GM13977 (cell line): ENCODE measurements at regions not wholly inside any gene's neighbourhood (a gene's known extent, or its start where the extent isn't known, plus 50 kb on each side); places are given as distances from the start of the nearest gene placed in this dataset.

Experiments used
- DNase-seq: peaks from one replicate; pipeline ENCODE4 v3.0.0; 2012; ENCODE audit warnings: low spot score
- CTCF ChIP-seq: IDR thresholded peaks from 2 replicates; pipeline ENCODE4 v1.5.1; 2012; ENCODE audit warnings: mild to moderate bottlenecking, control low read depth; ENCODE audit not compliant: insufficient read depth; ENCODE audit errors: extremely low read depth, missing control alignments
- in situ Hi-C: fragments of 300-500 bp; cut with MboI; formaldehyde crosslinking; loops from one replicate; pipeline ENCODE4 v1.12.0; 2022; ENCODE audit warnings: low sequenced_read_pairs, low pct_unique_long_range_greater_than_20kb, mixed read lengths, inconsistent platforms; ENCODE audit not compliant: unreplicated experiment

- no peak for DNase-seq
- no peak for TF ChIP-seq CTCF
- in situ Hi-C loops, result no loop called here
Observed at GRCh38 chr2:57864926-57865325, 181.7 kb upstream of the VRK2 start.

GRCh38 chr2:57867730-57868129 is 178.9 kb upstream of the VRK2 start:
- in situ Hi-C loops, result no loop called here
- no peak for DNase-seq
- no peak for TF ChIP-seq CTCF

GRCh38 chr2:57868619-57869139 is 177.9 kb upstream of the VRK2 start:
- no peak for DNase-seq
- in situ Hi-C loops, result no loop called here
- no peak for TF ChIP-seq CTCF

GRCh38 chr2:57869758-57870344 is 176.8 kb upstream of the VRK2 start:
- in situ Hi-C loops, result no loop called here
- no peak for DNase-seq
- no peak for TF ChIP-seq CTCF

GRCh38 chr2:57876313-57876712 is 170.3 kb upstream of the VRK2 start:
- no peak for TF ChIP-seq CTCF
- in situ Hi-C loops, result no loop called here
- DNase-seq, result no peak

- DNase-seq, result no peak
- no peak for TF ChIP-seq CTCF
- in situ Hi-C loops, result no loop called here
Observed at GRCh38 chr2:57877811-57878170, 168.8 kb upstream of the VRK2 start.
